SU-DHL-6 (cell line): ENCODE measurements at regions not wholly inside any gene's neighbourhood (a gene's known extent, or its start where the extent isn't known, plus 50 kb on each side); places are given as distances from the start of the nearest gene placed in this dataset.

ENCODE experiments used
- H2AFZ ChIP-seq: fragments of 200-600 bp; sonication (generic); 2 replicates; pipeline ENCODE4 v1.6.1; 2014; ENCODE audit warnings: low read depth, mild to moderate bottlenecking, moderate library complexity, mixed read lengths, antibody characterized with exemption, low read length; ENCODE audit not compliant: severe bottlenecking
- H3F3A ChIP-seq: fragments of 200-600 bp; shearing (Covaris generic); 2 replicates; pipeline ENCODE4 v1.6.0; 2016; ENCODE audit warnings: antibody characterized with exemption, mild to moderate bottlenecking; ENCODE audit not compliant: insufficient read depth
- H3K27ac ChIP-seq: fragments of 200-600 bp; sonication (generic); 2 replicates; pipeline ENCODE4 v1.5.1; 2016; ENCODE audit warnings: low read depth, mild to moderate bottlenecking, low read length, moderate library complexity, mixed read lengths
- H3K27me3 ChIP-seq: fragments of 200-600 bp; sonication (generic), shearing (Covaris generic); 2 replicates; pipeline ENCODE4 v1.6.0; 2014; ENCODE audit warnings: mild to moderate bottlenecking, low read length
- H3K36me3 ChIP-seq: fragments of 200-600 bp; sonication (generic); 2 replicates; pipeline ENCODE4 v1.6.1; 2014; ENCODE audit warnings: mild to moderate bottlenecking, low read length, mixed read lengths
- H3K4me2 ChIP-seq: fragments of 300-600, 200-600 bp; shearing (Covaris generic), sonication (generic); 2 replicates; pipeline ENCODE4 v1.6.0; 2014; ENCODE audit warnings: low read length, low read depth, mild to moderate bottlenecking; ENCODE audit not compliant: poor library complexity, severe bottlenecking
- H3K4me3 ChIP-seq: fragments of 200-600 bp; sonication (generic); 2 replicates; pipeline ENCODE4 v1.5.1; 2014; ENCODE audit warnings: antibody characterized with exemption, low read length, mild to moderate bottlenecking, mixed read lengths; ENCODE audit not compliant: insufficient read depth, poor library complexity, severe bottlenecking
- H3K79me2 ChIP-seq: fragments of 200-600 bp; sonication (generic); 2 replicates; pipeline ENCODE4 v1.6.1; 2014; ENCODE audit warnings: mild to moderate bottlenecking, low read length, moderate library complexity; ENCODE audit not compliant: insufficient read depth
- H3K9ac ChIP-seq: fragments of 200-600 bp; sonication (generic); 2 replicates; pipeline ENCODE4 v1.7.0; 2014; ENCODE audit warnings: mild to moderate bottlenecking, low read length
- H3K9me2 ChIP-seq: fragments of 200-600 bp; sonication (generic); replicated peaks from 2 replicates; pipeline ENCODE4 v1.6.1; 2014; ENCODE audit warnings: low read length; ENCODE audit not compliant: insufficient read depth
- H3K9me3 ChIP-seq: fragments of 200-600 bp; sonication (generic); 2 replicates; pipeline ENCODE4 v1.6.1; 2014; ENCODE audit warnings: low read length, mixed read lengths; ENCODE audit not compliant: insufficient read depth
- H4K20me1 ChIP-seq: fragments of 200-600 bp; sonication (generic); 2 replicates; pipeline ENCODE4 v1.6.1; 2014; ENCODE audit warnings: low read depth, mild to moderate bottlenecking, antibody characterized with exemption, low read length, moderate library complexity, mixed read lengths
- EZH2phosphoT487 ChIP-seq: fragments of 200-600 bp; sonication (generic), shearing (Covaris generic); conservative IDR thresholded peaks from 2 replicates; pipeline ENCODE4 v1.6.1; 2018; ENCODE audit warnings: mild to moderate bottlenecking, antibody characterized with exemption, low read length, moderate library complexity, mixed read lengths
- TF ChIP-seq, protein P1 (sequence below): fragments of 200-600 bp; sonication (generic); IDR thresholded peaks from one replicate; pipeline ENCODE4 v1.5.1; 2017; ENCODE audit warnings: antibody characterized with exemption, mild to moderate bottlenecking, low read length, moderate library complexity; ENCODE audit not compliant: insufficient read depth, poor library complexity, severe bottlenecking

DNA sequence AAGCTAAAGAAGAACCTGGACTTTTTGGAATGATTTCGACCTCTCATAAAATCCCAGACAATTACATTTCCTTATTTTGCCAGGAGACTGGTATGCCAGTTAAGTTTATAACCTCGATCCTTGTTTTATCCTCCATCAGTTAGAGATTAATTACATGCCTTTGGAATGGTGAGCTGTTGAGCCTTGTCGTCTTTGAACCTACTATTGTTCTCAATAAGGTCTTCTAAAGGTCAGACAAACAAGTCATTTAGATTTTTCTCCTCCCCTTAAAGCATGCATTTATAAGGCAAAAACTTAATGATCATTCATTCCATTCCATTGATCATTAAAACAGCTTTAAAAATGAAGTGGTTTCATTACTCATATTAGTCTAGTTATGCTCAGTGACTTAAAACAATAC lies 304.9 kb downstream of the DOCK8 start:
- Histone ChIP-seq H3K9ac (no peak overlapping the region), H2AFZ (no peak overlapping the region), H3K9me2 (no peaks in the 10 kb centered on the region), H4K20me1 (peaks cover 36% of the 10 kb centered on the region; the same call in 1 of the 2 replicates), H3K9me3 (no peaks in the 10 kb centered on the region), H3K79me2 (peaks cover 100% of the 10 kb centered on the region), H3K36me3 (0 out of 2 replicates have a peak, but pooled peaks cover 7% of the 10 kb centered on the region), H3K4me3 (no peak overlapping the region), H3F3A (no peaks in the 10 kb centered on the region), H3K4me2 (no peak overlapping the region), H3K27me3 (no peaks in the 10 kb centered on the region), H3K27ac (no peak overlapping the region)
- TF ChIP-seq EZH2phosphoT487 = no peak
- TF ChIP-seq, protein P1, sequence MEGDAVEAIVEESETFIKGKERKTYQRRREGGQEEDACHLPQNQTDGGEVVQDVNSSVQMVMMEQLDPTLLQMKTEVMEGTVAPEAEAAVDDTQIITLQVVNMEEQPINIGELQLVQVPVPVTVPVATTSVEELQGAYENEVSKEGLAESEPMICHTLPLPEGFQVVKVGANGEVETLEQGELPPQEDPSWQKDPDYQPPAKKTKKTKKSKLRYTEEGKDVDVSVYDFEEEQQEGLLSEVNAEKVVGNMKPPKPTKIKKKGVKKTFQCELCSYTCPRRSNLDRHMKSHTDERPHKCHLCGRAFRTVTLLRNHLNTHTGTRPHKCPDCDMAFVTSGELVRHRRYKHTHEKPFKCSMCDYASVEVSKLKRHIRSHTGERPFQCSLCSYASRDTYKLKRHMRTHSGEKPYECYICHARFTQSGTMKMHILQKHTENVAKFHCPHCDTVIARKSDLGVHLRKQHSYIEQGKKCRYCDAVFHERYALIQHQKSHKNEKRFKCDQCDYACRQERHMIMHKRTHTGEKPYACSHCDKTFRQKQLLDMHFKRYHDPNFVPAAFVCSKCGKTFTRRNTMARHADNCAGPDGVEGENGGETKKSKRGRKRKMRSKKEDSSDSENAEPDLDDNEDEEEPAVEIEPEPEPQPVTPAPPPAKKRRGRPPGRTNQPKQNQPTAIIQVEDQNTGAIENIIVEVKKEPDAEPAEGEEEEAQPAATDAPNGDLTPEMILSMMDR = no peak

DNA sequence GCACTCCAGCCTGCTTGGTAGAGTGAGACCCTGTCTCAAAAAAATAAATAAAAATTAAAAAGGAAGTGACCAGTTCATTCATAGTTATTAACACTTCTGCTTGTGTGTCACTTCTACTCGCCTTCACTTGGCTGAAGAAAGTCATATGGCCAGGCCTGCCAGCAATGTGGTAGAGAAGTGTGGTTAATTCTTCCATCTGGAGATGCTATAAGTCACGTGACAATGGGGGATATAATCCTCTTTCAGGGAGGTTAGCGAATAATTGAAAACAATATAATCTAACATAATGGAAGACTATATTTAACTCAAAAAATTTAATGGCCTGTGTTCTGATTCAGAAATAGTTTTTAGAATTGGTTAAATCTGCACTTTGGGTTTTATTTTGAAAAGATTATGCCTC lies 305.6 kb downstream of the DOCK8 start:
- peaks cover 33% of the 10 kb centered on the region; the same call in 1 of the 2 replicates for H4K20me1 ChIP-seq

DNA sequence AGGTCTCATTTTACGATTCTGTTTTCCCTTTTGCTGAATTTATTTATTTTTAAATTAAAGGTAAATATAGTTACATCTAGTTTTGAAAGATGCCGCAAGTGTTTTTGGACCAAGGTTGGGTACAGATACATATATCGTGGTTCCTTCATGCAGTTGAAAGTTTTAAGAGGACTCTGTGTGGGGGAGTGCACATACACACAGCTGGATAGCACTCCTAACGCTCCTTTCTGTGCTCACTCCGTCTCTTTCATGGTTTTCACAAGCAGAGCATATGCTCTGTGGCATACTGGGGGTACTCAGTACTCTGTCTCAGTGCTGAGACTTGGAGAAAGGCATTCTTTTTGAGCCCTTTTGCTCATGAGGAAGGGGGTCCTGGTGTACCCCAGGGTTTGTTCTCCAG lies 307.5 kb downstream of the DOCK8 start:
- Histone ChIP-seq H3K9me2 (no peaks in the 10 kb centered on the region), H3K27me3 (no peaks in the 10 kb centered on the region), H3F3A (0 out of 2 replicates have a peak, but pooled peaks cover 5% of the 10 kb centered on the region), H3K27ac (0 out of 2 replicates have a peak overlapping the region, but pooled peaks have one; percentile 6), H3K9ac (no peak overlapping the region), H3K36me3 (peaks cover 7% of the 10 kb centered on the region; the same call in 1 of the 2 replicates), H3K9me3 (no peaks in the 10 kb centered on the region), H4K20me1 (peaks cover 22% of the 10 kb centered on the region; the same call in 1 of the 2 replicates), H3K4me2 (no peak overlapping the region), H2AFZ (no peak overlapping the region), H3K79me2 (peaks cover 100% of the 10 kb centered on the region), H3K4me3 (no peak overlapping the region)
- TF ChIP-seq EZH2phosphoT487 = no peak
- TF ChIP-seq, protein P1 = no peak

More for the DNA sequence above, 305.6 kb downstream of the DOCK8 start:
- Histone ChIP-seq H2AFZ (no peak overlapping the region), H3K36me3 (0 out of 2 replicates have a peak, but pooled peaks cover 7% of the 10 kb centered on the region), H3K9ac (no peak overlapping the region), H3K4me3 (no peak overlapping the region), H3K4me2 (no peak overlapping the region), H3K79me2 (peaks cover 100% of the 10 kb centered on the region), H3F3A (no peaks in the 10 kb centered on the region), H3K9me3 (no peaks in the 10 kb centered on the region), H3K27me3 (no peaks in the 10 kb centered on the region), H3K9me2 (no peaks in the 10 kb centered on the region), H3K27ac (no peak overlapping the region)
- TF ChIP-seq, protein P1 = no peak
- TF ChIP-seq EZH2phosphoT487 = no peak
